ENCODE measurements at regions not wholly inside any gene's neighbourhood (a gene's known extent, or its start where the extent isn't known, plus 50 kb on each side); places are given as distances from the start of the nearest gene placed in this dataset.

GRCh38 chr4:130901321-130901720 lies 1805.4 kb downstream of the C4orf33 start:
- no peak for DNase-seq (ENCODE audit: extremely low spot score)
- CTCF ChIA-PET, result no interaction called here
- POLR2A ChIA-PET, result no interaction called here
- TF ChIP-seq CTCF (IDR thresholded peaks at IDR 0.05; ENCODE audit: control extremely low read depth, extremely low read depth, low read depth, missing control alignments), result no peak

- ChIA-PET POLR2A (no interaction called here), CTCF (no interaction called here)
- no peak for TF ChIP-seq CTCF (IDR thresholded peaks at IDR 0.05; ENCODE audit: control extremely low read depth, extremely low read depth, low read depth, missing control alignments)
- DNase-seq (ENCODE audit: extremely low spot score), result no peak
Observed at GRCh38 chr4:130922955-130923354, 1827.0 kb downstream of the C4orf33 start.

- no peak for DNase-seq (ENCODE audit: extremely low spot score)
- CTCF ChIA-PET, result no interaction called here
Observed at GRCh38 chr4:130955520-130955919, 1859.6 kb downstream of the C4orf33 start.

GRCh38 chr4:130985371-130985770 lies 1889.4 kb downstream of the C4orf33 start:
- no peak for DNase-seq (ENCODE audit: extremely low spot score)
- TF ChIP-seq CTCF (IDR thresholded peaks at IDR 0.05; ENCODE audit: control extremely low read depth, extremely low read depth, low read depth, missing control alignments), result no peak
- ChIA-PET CTCF (no interaction called here), POLR2A (no interaction called here)

More at GRCh38 chr4:130955520-130955919, 1859.6 kb downstream of the C4orf33 start:
- no peak for TF ChIP-seq CTCF (IDR thresholded peaks at IDR 0.05; ENCODE audit: control extremely low read depth, extremely low read depth, low read depth, missing control alignments)
- POLR2A ChIA-PET, result no interaction called here

GRCh38 chr4:130995988-130996387 lies 1900.0 kb downstream of the C4orf33 start:
- ChIA-PET POLR2A (no interaction called here), CTCF (interaction anchor here (1.0 to 1.3 kb wide), 2 partner anchors 9 to 12 kb away, joined by 3 to 5 read pairs; no protein-coding TSS in a partner anchor)
- TF ChIP-seq CTCF (IDR thresholded peaks at IDR 0.05; ENCODE audit: control extremely low read depth, extremely low read depth, low read depth, missing control alignments), result no peak
- no peak for DNase-seq (ENCODE audit: extremely low spot score)

- TF ChIP-seq CTCF (IDR thresholded peaks at IDR 0.05; ENCODE audit: control extremely low read depth, extremely low read depth, low read depth, missing control alignments), result no peak
- DNase-seq (ENCODE audit: extremely low spot score), result no peak
- POLR2A ChIA-PET, result no interaction called here
- CTCF ChIA-PET, result no interaction called here
Observed at GRCh38 chr4:131001371-131001770, 1905.4 kb downstream of the C4orf33 start.

- no peak for TF ChIP-seq CTCF (IDR thresholded peaks at IDR 0.05; ENCODE audit: control extremely low read depth, extremely low read depth, low read depth, missing control alignments)
- ChIA-PET CTCF (no interaction called here), POLR2A (no interaction called here)
- no peak for DNase-seq (ENCODE audit: extremely low spot score)
Observed at GRCh38 chr4:131002132-131002531, 1906.2 kb downstream of the C4orf33 start.

All from GM10248 (cell line).